Stimulated activated CD4-positive, alpha-beta T cell treated with anti-CD3 and anti-CD28 coated beads, Interleukin-1b, Interleukin-23, amount 100 ng/mL, for 48 hours (primary cell): ENCODE measurements at regions not wholly inside any gene's neighbourhood (a gene's known extent, or its start where the extent isn't known, plus 50 kb on each side); places are given as distances from the start of the nearest gene placed in this dataset.
"Not testable (repeated sequence)": the region's sequence is repeated elsewhere in the genome, so short reads cannot be mapped to it uniquely, and the experiment has no call there.

ENCODE experiments used
- DNase-seq: peaks from one replicate; pipeline ENCODE4 v3.0.0-alpha.2; 2020

GRCh38 chr3:72032441-72033135, 247.6 kb upstream of the PROK2 start:
- no peak for DNase-seq

- DNase-seq = peak; percentile 6
Observed at GRCh38 chr3:72031581-72031980, 246.6 kb upstream of the PROK2 start.

- DNase-seq = not testable (repeated sequence)
Observed at GRCh38 chr3:72030296-72030695, 245.3 kb upstream of the PROK2 start.

- DNase-seq = not testable (repeated sequence)
Observed at GRCh38 chr3:72028726-72029125, 243.8 kb upstream of the PROK2 start.

GRCh38 chr3:72028307-72028706, 243.4 kb upstream of the PROK2 start:
- DNase-seq = not testable (repeated sequence)

- DNase-seq = not testable (repeated sequence)
Observed at GRCh38 chr3:72027728-72028127, 242.8 kb upstream of the PROK2 start.

- DNase-seq = no peak
Observed at GRCh38 chr3:72022027-72022426, 237.1 kb upstream of the PROK2 start.

GRCh38 chr3:72021531-72021930, 236.6 kb upstream of the PROK2 start:
- no peak for DNase-seq

GRCh38 chr3:72018343-72018984, 233.5 kb upstream of the PROK2 start:
- DNase-seq = no peak

- DNase-seq = no peak
Observed at GRCh38 chr3:72017935-72018334, 233.0 kb upstream of the PROK2 start.

GRCh38 chr3:72017311-72017710, 232.4 kb upstream of the PROK2 start:
- DNase-seq = no peak

GRCh38 chr3:72015463-72015862, 230.5 kb upstream of the PROK2 start:
- DNase-seq = no peak

GRCh38 chr3:72013084-72013483, 228.1 kb upstream of the PROK2 start:
- no peak for DNase-seq

GRCh38 chr3:72012363-72012762, 227.4 kb upstream of the PROK2 start:
- no peak for DNase-seq

- DNase-seq = no peak
Observed at GRCh38 chr3:72011485-72011884, 226.5 kb upstream of the PROK2 start.

- peak; percentile 28 for DNase-seq
Observed at GRCh38 chr3:72009851-72010443, 225.0 kb upstream of the PROK2 start.

- DNase-seq = no peak
Observed at GRCh38 chr3:72008226-72008996, 223.5 kb upstream of the PROK2 start.

- DNase-seq = no peak
Observed at GRCh38 chr3:72006631-72007556, 221.9 kb upstream of the PROK2 start.

GRCh38 chr3:72004749-72005292, 219.9 kb upstream of the PROK2 start:
- peak; percentile 34 for DNase-seq

- no peak for DNase-seq
Observed at GRCh38 chr3:72003936-72004335, 219.0 kb upstream of the PROK2 start.

GRCh38 chr3:72001758-72002157, 216.8 kb upstream of the PROK2 start:
- no peak for DNase-seq
